ENCODE measurements at regions not wholly inside any gene's neighbourhood (a gene's known extent, or its start where the extent isn't known, plus 50 kb on each side); places are given as distances from the start of the nearest gene placed in this dataset.
"Not testable (repeated sequence)": the region's sequence is repeated elsewhere in the genome, so short reads cannot be mapped to it uniquely, and the experiment has no call there.

DNA sequence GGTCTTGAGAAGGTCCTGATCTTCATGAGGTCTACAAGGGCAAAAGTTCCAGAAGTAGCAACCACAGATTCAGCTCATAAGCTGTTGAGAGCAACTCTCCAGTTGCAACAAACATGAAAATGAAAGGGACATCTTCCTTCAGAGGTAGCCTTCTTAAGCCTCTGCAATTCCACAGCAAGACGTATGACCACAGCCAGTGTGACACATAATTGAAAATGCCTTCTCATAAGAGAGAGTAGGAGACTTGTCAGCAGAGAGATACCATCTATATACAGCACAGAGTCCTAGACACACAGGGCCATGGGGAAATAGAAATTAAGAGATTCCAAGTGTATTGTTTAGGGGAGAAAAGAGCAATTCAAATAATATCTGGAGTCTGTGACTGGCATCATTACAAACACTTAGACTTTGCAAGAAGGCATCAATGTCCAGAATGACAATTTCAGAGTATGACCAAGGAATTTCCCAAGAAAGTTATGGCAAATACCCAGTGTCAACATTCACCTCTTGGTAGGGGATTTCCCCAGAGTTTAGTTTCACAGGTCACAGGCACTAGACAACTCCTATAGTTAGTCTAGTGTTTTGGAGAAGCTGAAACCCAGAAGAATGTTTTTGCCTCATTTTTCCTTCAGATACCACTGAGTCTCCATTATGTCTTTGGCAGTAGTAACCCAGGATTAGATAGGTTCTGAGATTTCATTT is 340.3 kb downstream of the ZNF674 start:
- H3K9me3 ChIP-seq, result no peaks in the 10 kb centered on the region
- in situ Hi-C loops (cut with MboI; ENCODE audit: low pct_ligation_motif_present in 1 of 4, low pct_unique_long_range_greater_than_20kb in 1 of 4, low sequenced_read_pairs in 3 of 4), result no loop called here
- H3K36me3 ChIP-seq, result no peaks in the 10 kb centered on the region
- no peaks in the 10 kb centered on the region for H3K4me1 ChIP-seq
- 64% methylated on average over 1 of the region's 1 CpG; no CpG with 5 or more reads in 1 of the 2 donors for WGBS, 2 donors (ENCODE audit: low coverage in 1 of 2)
- H3K27ac ChIP-seq, result no peak overlapping the region
- no peak for DNase-seq
- intact Hi-C loops (cut with DNase I; ENCODE audit: low total_unique reads), result no loop called here
- TF ChIP-seq, protein P1, sequence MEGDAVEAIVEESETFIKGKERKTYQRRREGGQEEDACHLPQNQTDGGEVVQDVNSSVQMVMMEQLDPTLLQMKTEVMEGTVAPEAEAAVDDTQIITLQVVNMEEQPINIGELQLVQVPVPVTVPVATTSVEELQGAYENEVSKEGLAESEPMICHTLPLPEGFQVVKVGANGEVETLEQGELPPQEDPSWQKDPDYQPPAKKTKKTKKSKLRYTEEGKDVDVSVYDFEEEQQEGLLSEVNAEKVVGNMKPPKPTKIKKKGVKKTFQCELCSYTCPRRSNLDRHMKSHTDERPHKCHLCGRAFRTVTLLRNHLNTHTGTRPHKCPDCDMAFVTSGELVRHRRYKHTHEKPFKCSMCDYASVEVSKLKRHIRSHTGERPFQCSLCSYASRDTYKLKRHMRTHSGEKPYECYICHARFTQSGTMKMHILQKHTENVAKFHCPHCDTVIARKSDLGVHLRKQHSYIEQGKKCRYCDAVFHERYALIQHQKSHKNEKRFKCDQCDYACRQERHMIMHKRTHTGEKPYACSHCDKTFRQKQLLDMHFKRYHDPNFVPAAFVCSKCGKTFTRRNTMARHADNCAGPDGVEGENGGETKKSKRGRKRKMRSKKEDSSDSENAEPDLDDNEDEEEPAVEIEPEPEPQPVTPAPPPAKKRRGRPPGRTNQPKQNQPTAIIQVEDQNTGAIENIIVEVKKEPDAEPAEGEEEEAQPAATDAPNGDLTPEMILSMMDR (IDR thresholded peaks at IDR 0.05), result no peak
- no peaks in the 10 kb centered on the region for H3K27me3 ChIP-seq
- H3K4me3 ChIP-seq, result no peak overlapping the region

DNA sequence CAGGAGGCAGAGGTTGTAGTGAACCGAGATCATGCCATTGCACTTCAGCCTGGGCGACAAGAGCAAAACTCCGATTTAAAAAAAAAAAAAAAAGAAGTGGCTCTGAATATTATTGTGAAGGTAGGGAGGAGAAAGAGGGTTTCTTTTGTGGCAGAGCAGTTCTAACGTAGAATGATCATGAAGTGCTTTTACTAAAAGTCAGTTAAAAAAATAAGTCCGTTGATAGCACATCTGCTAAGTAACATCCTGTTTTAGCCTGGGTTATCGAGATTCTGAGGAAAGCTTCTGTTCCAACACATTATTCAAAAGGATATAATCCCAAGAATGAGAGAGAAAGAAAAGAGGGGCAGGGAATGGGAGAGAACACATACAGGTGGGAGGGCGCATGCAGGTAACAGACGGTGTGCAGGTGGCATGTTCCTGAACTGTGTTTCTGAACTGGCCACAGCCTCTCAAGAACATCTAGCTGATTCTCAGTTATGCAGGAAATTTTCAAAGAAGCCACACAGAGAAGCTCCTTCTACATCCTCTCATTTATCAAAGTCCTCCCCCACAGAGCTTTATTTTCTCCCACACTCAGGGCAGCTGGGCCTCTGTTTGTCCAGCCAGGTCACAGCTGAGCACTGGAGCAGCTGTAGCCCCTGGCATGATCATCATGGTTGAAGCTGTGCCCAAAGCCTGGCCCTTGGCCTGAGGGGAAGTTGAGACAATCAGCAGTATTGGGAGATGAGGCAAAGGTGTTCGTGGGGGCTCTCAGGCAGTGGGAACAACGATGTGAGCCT is 342.3 kb downstream of the ZNF674 start:
- 75 to 90% methylated on average over 2 to 10 of the region's 10 CpGs for WGBS, 2 donors (ENCODE audit: low coverage in 1 of 2)
- Histone ChIP-seq H3K9me3 (no peaks in the 10 kb centered on the region), H3K4me3 (no peak overlapping the region), H3K36me3 (no peaks in the 10 kb centered on the region), H3K27ac (no peak overlapping the region), H3K4me1 (no peaks in the 10 kb centered on the region), H3K27me3 (no peaks in the 10 kb centered on the region)
- in situ Hi-C loops (cut with MboI; ENCODE audit: low pct_ligation_motif_present in 1 of 4, low pct_unique_long_range_greater_than_20kb in 1 of 4, low sequenced_read_pairs in 3 of 4) (no loop called here), intact Hi-C loops (cut with DNase I; ENCODE audit: low total_unique reads) (no loop called here)
- TF ChIP-seq POLR2A (IDR thresholded peaks at IDR 0.05) (no peak), EP300 (IDR thresholded peaks at IDR 0.05; ENCODE audit: low read depth) (no peak), POLR2AphosphoS5 (IDR thresholded peaks at IDR 0.05) (no peak)
- TF ChIP-seq, protein P1 (IDR thresholded peaks at IDR 0.05), result no peak
- DNase-seq, result no peak

DNA sequence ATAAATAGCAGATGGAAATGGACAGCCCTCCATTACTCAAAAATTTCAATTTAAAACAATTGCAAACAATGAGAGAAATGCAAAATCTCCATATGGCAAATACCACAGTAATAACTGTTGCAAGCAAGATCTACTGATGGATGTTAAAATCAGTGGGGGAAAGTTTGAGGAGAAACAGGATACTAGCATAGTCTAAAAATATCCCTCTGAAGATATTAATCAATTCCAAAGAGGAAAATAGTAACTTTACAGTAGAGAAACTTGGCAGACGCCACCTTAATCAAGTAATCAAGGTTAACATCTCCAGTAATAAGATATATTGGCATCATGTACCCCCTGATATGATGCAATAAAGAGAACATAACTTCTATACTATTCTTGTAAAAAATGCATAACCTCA is 344.8 kb downstream of the ZNF674 start:
- in situ Hi-C loops (cut with MboI; ENCODE audit: low pct_ligation_motif_present in 1 of 4, low pct_unique_long_range_greater_than_20kb in 1 of 4, low sequenced_read_pairs in 3 of 4) (no loop called here), intact Hi-C loops (cut with DNase I; ENCODE audit: low total_unique reads) (no loop called here)
- H3K4me1 ChIP-seq, result no peaks in the 10 kb centered on the region
- TF ChIP-seq, protein P1 (IDR thresholded peaks at IDR 0.05), result no peak
- no peak for TF ChIP-seq EP300 (IDR thresholded peaks at IDR 0.05; ENCODE audit: low read depth)
- no peaks in the 10 kb centered on the region for H3K36me3 ChIP-seq
- 74% methylated on average over 1 of the region's 1 CpG; no CpG with 5 or more reads in 1 of the 2 donors for WGBS, 2 donors (ENCODE audit: low coverage in 1 of 2)
- no peak for DNase-seq
- H3K9me3 ChIP-seq, result no peaks in the 10 kb centered on the region
- no peaks in the 10 kb centered on the region for H3K27me3 ChIP-seq
- H3K4me3 ChIP-seq, result no peak overlapping the region
- H3K27ac ChIP-seq, result no peak overlapping the region

DNA sequence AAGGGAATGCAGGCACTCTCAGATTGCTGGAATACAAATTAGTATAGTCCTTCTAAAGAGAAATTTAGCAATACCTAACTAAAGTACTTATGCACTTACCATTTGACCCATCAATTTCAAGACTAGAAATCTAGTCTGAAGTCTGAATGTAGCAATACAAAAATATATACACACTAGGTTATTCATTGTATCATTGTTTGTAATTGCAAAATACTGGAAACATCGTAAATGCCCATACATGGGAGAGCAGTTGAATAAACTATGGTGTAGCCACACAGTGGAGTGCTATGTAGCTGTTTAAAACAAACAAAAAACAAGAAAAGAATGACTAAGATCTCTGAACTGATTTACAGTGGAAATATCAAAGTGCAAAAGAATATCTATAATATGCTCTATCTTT is 346.4 kb downstream of the ZNF674 start:
- Histone ChIP-seq H3K27ac (no peak overlapping the region), H3K27me3 (no peaks in the 10 kb centered on the region), H3K36me3 (no peaks in the 10 kb centered on the region), H3K9me3 (no peaks in the 10 kb centered on the region), H3K4me3 (no peak overlapping the region), H3K4me1 (no peaks in the 10 kb centered on the region)
- in situ Hi-C loops (cut with MboI; ENCODE audit: low pct_ligation_motif_present in 1 of 4, low pct_unique_long_range_greater_than_20kb in 1 of 4, low sequenced_read_pairs in 3 of 4), result no loop called here
- no peak for DNase-seq
- TF ChIP-seq POLR2AphosphoS5 (IDR thresholded peaks at IDR 0.05) (no peak), EP300 (IDR thresholded peaks at IDR 0.05; ENCODE audit: low read depth) (no peak), POLR2A (IDR thresholded peaks at IDR 0.05) (no peak)
- TF ChIP-seq, protein P1 (IDR thresholded peaks at IDR 0.05), result no peak
- WGBS, 2 donors (ENCODE audit: low coverage in 1 of 2), result 60 to 68% methylated on average over 1 of the region's 1 CpG
- intact Hi-C loops (cut with DNase I; ENCODE audit: low total_unique reads), result no loop called here

DNA sequence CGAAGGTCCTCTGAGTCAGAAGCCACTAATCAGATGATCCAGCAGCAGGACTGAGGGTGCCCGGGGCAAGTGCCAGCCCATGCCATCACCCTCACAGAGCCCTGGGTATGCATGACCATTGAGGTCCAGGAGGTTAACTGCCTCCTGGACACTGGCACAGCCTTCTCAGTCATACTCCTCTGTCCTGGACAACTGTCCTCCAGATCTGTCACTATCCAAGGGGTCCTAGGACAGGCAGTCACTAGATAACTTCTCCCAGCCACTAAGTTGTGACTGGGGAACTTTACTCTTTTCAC is 358.5 kb downstream of the ZNF674 start:
- in situ Hi-C loops (cut with MboI; ENCODE audit: low pct_ligation_motif_present in 1 of 4, low pct_unique_long_range_greater_than_20kb in 1 of 4, low sequenced_read_pairs in 3 of 4); H3K27ac ChIP-seq; H3K36me3 ChIP-seq; intact Hi-C loops (cut with DNase I; ENCODE audit: low total_unique reads); H3K4me3 ChIP-seq; H3K9me3 ChIP-seq; H3K4me1 ChIP-seq; H3K27me3 ChIP-seq; DNase-seq: not testable (repeated sequence)
- WGBS, 2 donors (ENCODE audit: low coverage in 1 of 2), result 61% methylated on average over 2 of the region's 2 CpGs; no CpG with 5 or more reads in 1 of the 2 donors

Data from transverse colon (tissue), 4 donors.